Nephron progenitor cell (in vitro differentiated cells): ENCODE measurements at regions not wholly inside any gene's neighbourhood (a gene's known extent, or its start where the extent isn't known, plus 50 kb on each side); places are given as distances from the start of the nearest gene placed in this dataset.

ENCODE experiments used
- DNase-seq: peaks from one replicate; pipeline ENCODE4 v3.0.0; 2021
- H3K27ac Mint-ChIP-seq: 2 replicates; pipeline ENCODE4 v1.8.0; 2021; ENCODE audit warnings: mild to moderate bottlenecking, moderate library complexity, mixed read lengths
- H3K27me3 Mint-ChIP-seq: 2 replicates; pipeline ENCODE4 v1.8.0; 2021; ENCODE audit warnings: mild to moderate bottlenecking, low read depth, mixed read lengths; ENCODE audit not compliant: poor library complexity
- H3K36me3 Mint-ChIP-seq: 2 replicates; pipeline ENCODE4 v1.8.0; 2021; ENCODE audit warnings: low read depth, mixed read lengths
- H3K4me1 Mint-ChIP-seq: 2 replicates; pipeline ENCODE4 v1.8.0; 2021; ENCODE audit warnings: mixed read lengths
- H3K4me3 Mint-ChIP-seq: 2 replicates; pipeline ENCODE4 v1.8.0; 2021; ENCODE audit warnings: mild to moderate bottlenecking, moderate library complexity, mixed read lengths
- H3K9me3 Mint-ChIP-seq: 2 replicates; pipeline ENCODE4 v1.8.0; 2021; ENCODE audit warnings: mild to moderate bottlenecking, moderate library complexity, mixed read lengths
- TF ChIP-seq, protein P1 (sequence below): fragments of 200-600 bp; sonication (generic); IDR thresholded peaks from 2 replicates; pipeline ENCODE4 v1.5.0; 2021; ENCODE audit warnings: antibody characterized with exemption

GRCh38 chr6:91606148-91606901, 1019.5 kb upstream of the MAP3K7 start:
- Mint-ChIP-seq H3K4me1 (no peaks in the 10 kb centered on the region), H3K4me3 (no peak overlapping the region), H3K27me3 (no peaks in the 10 kb centered on the region), H3K27ac (no peak overlapping the region), H3K36me3 (no peaks in the 10 kb centered on the region), H3K9me3 (no peaks in the 10 kb centered on the region)
- TF ChIP-seq, protein P1, sequence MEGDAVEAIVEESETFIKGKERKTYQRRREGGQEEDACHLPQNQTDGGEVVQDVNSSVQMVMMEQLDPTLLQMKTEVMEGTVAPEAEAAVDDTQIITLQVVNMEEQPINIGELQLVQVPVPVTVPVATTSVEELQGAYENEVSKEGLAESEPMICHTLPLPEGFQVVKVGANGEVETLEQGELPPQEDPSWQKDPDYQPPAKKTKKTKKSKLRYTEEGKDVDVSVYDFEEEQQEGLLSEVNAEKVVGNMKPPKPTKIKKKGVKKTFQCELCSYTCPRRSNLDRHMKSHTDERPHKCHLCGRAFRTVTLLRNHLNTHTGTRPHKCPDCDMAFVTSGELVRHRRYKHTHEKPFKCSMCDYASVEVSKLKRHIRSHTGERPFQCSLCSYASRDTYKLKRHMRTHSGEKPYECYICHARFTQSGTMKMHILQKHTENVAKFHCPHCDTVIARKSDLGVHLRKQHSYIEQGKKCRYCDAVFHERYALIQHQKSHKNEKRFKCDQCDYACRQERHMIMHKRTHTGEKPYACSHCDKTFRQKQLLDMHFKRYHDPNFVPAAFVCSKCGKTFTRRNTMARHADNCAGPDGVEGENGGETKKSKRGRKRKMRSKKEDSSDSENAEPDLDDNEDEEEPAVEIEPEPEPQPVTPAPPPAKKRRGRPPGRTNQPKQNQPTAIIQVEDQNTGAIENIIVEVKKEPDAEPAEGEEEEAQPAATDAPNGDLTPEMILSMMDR = no peak
- no peak for DNase-seq

DNA sequence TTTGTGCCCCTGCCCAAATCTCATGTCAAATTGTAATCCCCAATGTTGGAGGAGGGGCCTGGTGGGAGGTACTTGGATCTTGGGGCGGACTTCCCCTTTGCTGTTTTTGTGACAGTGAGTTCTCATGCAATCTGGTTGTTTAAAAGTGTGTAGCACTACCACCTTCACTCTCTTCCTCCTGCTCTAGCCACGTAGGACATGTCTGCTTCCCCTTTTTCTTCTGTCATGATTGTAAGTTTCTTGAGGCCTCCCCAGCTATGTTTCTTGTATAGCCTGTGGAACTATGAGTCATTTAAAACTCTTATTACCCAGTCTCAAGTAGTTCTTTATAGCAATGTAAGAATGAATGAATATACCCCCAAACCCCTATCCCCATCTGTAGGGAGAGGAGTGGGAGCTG, 1013.7 kb upstream of the MAP3K7 start:
- no peak overlapping the region for H3K27ac Mint-ChIP-seq
- H3K27me3 Mint-ChIP-seq = no peaks in the 10 kb centered on the region

GRCh38 chr6:91590191-91590590, 1003.3 kb upstream of the MAP3K7 start:
- Mint-ChIP-seq H3K36me3 (no peaks in the 10 kb centered on the region), H3K4me3 (no peak overlapping the region), H3K4me1 (no peaks in the 10 kb centered on the region), H3K27ac (no peak overlapping the region), H3K9me3 (peaks cover 28% of the 10 kb centered on the region), H3K27me3 (peaks cover 2% of the 10 kb centered on the region)
- TF ChIP-seq, protein P1 = no peak
- DNase-seq = no peak

More for the DNA sequence above, 1013.7 kb upstream of the MAP3K7 start:
- Mint-ChIP-seq H3K36me3 (no peaks in the 10 kb centered on the region), H3K4me1 (no peaks in the 10 kb centered on the region), H3K9me3 (no peaks in the 10 kb centered on the region), H3K4me3 (no peak overlapping the region)
- TF ChIP-seq, protein P1 = no peak
- DNase-seq = no peak

DNA sequence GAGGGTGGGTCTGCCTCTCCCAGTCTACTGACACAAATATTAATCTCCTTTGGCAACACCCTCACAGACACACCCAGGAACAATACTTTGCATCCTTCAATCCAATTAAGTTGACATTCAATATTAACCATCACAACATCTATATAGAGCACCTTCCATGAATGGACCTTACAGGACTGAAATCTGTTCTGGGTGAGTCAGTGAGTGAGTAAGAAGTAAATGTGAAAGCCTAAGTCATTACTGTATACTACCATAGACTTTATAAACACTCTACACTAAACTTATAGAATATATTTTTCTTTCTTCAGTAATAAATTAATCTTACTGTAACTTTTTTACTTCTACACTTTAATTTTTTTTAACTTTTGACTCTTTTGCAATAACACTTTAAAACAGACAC, 993.8 kb upstream of the MAP3K7 start:
- H3K27ac Mint-ChIP-seq = no peak overlapping the region
- no peak overlapping the region for H3K4me3 Mint-ChIP-seq
- no peaks in the 10 kb centered on the region for H3K36me3 Mint-ChIP-seq
- H3K4me1 Mint-ChIP-seq = no peaks in the 10 kb centered on the region
- TF ChIP-seq, protein P1 = no peak
- no peaks in the 10 kb centered on the region for H3K9me3 Mint-ChIP-seq
- no peak for DNase-seq
- H3K27me3 Mint-ChIP-seq = no peaks in the 10 kb centered on the region

- TF ChIP-seq, protein P1 = no peak
- no peak for DNase-seq
- Mint-ChIP-seq H3K9me3 (no peaks in the 10 kb centered on the region), H3K36me3 (no peaks in the 10 kb centered on the region), H3K4me3 (no peak overlapping the region), H3K27me3 (no peaks in the 10 kb centered on the region), H3K4me1 (no peaks in the 10 kb centered on the region), H3K27ac (no peak overlapping the region)
These were observed 988.2 kb upstream of the MAP3K7 start for GRCh38 chr6:91575032-91575431.

GRCh38 chr6:91573826-91574416, 987.0 kb upstream of the MAP3K7 start:
- Mint-ChIP-seq H3K36me3 (no peaks in the 10 kb centered on the region), H3K9me3 (no peaks in the 10 kb centered on the region), H3K4me3 (no peak overlapping the region), H3K27ac (no peak overlapping the region), H3K27me3 (no peaks in the 10 kb centered on the region), H3K4me1 (no peaks in the 10 kb centered on the region)
- no peak for DNase-seq
- TF ChIP-seq, protein P1 = no peak
